NCI-H146 treated with DMSO at 0.1 percent for 48 hours (cell line): ENCODE measurements at regions not wholly inside any gene's neighbourhood (a gene's known extent, or its start where the extent isn't known, plus 50 kb on each side); places are given as distances from the start of the nearest gene placed in this dataset.
"Not testable (repeated sequence)": the region's sequence is repeated elsewhere in the genome, so short reads cannot be mapped to it uniquely, and the experiment has no call there.

Experiments used
- DNase-seq: peaks from one replicate; lab custom pipeline; 2025; ENCODE audit not compliant: unreplicated experiment; lab: John Stamatoyannopoulos, UW

DNA sequence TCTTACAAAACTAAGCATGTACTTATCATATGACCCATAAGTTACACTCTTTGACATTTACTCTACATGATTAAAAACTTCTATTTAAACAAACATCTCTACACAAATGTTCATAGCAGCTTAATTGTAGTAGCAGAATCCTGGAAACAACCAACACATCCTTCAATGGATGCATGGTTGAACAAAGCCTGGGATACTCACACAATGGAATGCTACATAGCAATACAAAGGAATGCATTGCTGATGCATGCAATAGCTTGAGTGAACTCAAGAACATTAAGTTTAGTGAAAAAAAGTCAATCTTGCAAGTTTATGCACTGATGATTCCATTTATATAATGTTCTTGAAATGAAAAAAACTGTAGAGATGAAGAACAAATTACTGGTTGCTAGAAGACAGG, 686.9 kb downstream of the LRRIQ3 start:
- no peak for DNase-seq

DNA sequence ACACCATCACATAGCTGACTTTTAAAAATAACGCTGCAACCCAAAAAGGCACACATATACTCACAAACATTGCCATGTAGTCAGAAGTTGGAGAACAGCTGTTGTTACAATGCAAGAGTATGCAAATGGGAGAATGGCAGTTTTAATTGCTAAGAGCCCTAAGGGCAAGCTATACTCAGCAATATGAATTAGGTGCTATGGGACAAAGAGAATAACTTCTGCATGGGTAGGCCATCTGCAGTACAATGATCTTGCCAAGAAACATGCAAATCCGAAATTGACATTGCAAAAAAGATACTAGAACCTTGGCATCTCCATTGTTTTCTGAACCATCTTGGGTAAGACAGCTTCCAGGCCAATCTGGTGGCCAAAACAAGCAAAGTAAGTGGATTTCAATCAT, 697.8 kb downstream of the LRRIQ3 start:
- DNase-seq: no peak

DNA sequence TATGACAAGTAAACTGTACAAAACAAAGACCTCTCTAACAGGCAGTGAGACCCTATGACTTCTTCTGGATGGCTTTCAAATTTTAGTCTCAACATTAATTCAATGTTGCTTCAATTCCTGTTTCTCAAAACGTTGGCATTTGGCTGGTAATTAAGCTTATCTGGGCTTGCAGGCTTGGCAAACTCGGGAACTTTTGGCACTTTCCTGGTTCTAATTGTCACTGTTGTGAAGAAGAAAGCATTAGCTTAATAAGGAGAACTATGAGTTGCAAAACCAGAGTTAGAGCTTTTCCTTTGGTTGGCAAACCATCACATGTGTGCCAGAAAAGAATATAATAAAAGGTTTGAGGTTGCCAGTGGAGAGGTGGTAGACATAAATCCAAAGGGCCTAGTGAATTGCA, 698.3 kb downstream of the LRRIQ3 start:
- no peak for DNase-seq

DNA sequence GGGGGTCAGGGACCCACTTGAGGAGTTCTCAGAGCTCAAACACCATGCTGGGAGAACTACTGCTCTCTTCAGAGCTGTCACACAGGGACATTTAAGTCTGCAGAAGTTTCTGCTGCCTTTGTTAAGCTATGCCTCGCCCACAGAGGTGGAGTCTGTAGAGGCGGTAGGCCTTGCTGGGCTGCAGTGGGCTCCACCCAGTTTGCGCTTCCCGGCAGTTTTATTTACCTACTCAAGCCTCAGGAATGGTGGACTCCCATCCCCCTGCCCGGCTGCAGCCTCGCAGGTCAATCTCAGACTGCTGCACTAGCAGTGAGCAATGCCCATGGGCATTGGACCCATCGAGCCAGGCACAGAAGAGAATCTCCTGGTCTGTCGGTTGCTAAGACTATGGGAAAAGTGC, 706.4 kb downstream of the LRRIQ3 start:
- no peak for DNase-seq

DNA sequence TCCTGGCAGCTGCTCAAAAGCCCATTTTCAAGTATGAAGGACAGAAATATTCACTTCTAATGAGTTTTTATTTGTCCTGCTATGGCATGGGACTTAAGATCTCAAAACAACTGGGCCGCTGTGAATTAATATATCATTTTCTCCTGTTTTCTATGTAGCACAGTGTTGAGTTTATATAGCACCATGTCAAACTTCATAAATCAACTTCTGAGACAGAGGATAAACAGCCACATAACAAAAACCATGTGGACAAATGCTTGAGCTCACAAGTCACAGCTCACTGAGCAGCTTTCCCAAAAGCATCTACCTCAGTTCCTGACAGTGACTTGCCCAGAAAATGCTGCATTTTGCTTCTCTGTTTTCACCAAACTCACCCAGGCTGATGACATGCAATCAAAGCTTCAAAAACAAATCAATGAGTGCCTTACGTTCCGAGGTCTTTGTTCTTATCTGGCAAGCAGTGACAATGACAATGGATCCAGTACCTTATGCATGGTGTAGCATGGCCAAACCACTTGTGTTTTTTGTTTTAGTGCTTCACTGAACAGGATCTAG, 722.6 kb downstream of the LRRIQ3 start:
- DNase-seq: no peak

DNA sequence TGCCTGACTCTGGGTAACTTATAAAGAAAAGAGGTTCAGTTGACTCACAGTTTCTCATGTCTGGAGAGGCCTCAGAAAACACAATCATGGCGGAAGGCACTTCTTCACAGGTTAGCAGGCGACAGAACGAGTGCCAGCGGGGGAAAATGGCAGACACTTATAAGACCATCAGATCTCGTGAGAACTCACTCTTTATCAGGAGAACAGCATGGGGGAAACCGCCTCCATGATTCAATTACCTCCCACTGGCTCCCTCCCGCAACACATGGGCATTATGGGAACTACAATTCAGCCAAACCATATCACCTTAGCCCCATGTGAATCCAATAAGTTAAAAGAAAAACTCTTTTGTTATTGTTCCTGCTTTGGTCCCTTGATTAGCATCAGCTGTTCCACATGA, 725.2 kb downstream of the LRRIQ3 start:
- DNase-seq: no peak

DNA sequence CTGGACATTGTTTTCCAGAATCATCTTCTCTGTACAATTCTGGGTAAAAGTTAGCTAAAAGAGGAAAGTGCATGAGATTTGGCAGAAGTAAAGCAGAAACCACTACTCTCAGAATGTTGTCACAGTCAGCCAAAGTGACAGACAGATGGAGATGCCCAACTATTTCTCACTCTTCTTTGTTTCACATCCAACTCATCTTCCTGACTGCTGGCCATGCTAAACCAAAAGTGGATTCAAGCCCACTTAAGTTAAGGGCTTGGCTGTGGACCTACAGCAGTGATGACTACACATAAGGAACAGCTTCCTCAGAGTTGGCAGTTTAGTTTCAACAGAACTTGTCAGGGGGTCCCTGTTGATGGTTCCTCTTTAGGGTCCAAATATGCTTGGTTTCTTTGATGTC, 730.2 kb downstream of the LRRIQ3 start:
- DNase-seq: no peak

DNA sequence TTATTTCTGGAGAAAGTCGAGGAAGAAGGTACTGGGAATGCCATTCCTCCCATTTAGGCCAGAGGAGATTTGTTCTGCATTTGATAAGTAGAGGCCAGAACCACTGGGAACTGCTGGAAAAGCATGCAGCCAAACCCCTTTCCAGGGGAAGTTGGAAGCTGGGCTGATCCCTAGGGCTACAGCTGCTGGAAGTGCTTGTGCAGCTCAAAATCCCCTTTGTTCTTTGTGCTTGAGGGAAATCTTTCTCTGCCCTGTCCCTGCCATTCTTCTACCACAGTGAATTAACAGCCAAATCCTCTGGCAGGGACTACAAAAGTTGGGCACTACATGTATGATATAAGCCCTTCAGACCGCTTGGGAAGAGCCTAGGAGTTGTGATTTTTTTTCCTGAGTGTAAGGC, 734.1 kb downstream of the LRRIQ3 start:
- no peak for DNase-seq

DNA sequence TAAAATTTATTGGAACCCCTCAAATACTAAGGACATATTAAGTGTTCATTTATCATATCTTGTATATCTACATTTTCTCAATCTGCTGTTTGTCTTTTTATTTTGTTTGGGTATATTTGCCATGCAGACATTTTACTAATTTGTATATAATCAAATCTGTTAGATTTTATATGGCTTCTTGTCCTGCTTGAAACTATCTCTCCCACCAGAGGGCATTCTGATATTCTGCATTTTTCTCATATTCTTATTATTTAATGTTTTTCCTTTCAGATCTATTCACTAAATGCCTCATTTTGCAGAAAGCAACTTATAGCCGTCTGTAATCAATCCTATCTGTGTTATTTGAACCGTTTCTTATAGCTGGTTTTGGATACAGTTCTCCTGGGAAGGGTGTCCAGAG, 745.5 kb downstream of the LRRIQ3 start:
- DNase-seq: no peak

DNA sequence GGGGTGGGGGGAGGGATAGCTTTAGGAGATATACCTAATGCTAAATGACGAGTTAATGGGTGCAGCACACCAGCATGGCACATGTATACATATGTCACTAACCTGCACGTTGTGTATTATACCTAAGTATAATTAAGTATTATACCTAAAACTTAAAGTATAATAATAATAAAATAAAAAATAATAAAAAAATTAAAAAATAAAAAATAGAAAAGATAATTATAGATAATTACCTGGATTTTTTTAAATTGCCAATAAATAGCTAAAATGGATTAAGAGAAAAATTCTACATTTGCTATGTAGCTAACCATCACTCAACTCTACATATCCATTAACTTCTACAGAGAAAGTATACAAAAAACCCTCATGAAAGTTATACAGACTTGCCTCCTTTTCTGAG, 747.3 kb downstream of the LRRIQ3 start:
- not testable (repeated sequence) for DNase-seq

DNA sequence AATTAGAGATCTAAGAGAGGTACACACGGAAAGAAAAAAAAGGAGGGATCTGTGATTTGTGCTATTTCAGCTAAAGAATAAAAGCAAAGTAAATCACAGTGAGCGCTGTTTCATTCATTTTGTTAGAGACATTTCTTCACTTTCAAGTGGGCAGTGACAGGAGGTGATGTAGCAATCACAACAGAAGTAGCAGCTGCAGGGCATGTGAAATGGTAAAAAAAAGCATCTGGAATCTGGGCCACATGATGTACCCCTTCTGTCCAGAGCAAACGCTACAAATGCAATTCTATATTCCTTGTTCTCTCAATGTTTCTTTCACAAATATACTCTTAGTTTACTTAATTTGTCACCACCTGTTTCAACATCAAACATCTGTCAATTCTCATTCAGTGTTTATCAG, 786.5 kb downstream of the LRRIQ3 start:
- peak; percentile 6 for DNase-seq

DNA sequence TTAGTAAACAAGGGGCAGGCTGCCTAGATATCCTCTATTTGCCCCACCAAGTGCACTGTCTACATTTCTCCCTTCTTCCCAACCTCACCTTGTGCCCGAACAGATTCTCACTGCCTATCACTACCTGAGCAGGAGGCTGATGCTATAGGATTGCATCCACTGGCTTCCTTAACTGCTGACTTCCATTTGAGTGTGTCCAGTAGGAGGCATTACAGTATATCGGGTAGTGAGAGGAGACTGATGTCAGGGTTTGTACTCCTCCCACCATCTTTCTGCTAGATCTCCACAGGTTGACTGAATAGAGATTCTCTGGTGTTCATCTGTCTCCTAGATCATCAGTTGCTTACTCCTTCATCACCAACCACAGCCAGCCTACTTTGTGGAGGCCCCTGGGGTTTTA, 796.3 kb downstream of the LRRIQ3 start:
- DNase-seq: peak; percentile 42

DNA sequence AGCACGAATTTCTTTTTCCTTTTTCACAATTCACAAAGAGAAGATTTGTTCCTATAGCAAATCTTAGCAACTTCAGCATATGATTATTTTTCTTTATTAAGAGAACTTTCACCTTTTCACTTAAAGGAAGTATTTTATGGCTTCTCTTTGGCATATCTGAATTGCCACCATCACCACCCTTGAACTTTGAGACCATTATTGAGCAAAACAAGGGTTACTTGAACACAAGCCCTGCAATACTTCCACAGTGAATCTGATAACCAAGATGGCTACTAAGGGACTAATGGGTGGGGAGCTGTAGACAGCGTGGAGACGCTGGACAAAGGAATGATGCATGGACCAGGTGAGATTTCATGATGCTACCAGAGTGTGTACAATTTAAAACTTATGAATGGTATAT, 815.0 kb downstream of the LRRIQ3 start:
- DNase-seq: no peak

DNA sequence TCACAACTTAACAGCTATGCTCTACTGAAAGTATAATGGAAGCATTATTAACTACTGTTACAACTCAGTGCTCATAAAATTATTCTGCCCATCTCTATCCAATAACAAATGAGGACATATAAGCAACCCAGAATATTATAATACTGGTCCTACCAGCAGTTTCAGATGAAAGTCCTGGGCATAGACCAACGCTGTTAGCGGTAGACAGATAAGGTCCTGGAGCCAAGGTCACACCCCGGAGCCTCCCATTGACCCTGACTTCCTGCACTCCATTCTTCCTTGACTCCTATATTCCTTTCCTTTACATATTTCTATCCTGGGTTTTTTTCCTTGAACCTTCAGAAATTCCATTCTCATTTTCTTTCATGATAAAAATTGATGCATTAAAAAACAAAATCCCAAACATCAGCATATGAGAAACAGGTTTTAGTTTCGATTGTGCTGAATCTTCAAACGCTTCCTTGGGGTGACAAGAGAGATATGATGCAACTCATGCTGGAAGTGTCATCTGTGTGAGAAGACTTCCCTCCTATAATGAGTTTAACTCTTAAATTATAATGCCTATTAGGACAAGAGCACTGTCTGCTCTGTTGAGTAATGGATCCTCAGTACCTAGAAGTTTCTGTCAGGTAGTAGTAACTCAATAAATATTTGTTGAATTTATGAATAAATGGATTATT, 831.1 kb downstream of the LRRIQ3 start:
- DNase-seq: no peak

DNA sequence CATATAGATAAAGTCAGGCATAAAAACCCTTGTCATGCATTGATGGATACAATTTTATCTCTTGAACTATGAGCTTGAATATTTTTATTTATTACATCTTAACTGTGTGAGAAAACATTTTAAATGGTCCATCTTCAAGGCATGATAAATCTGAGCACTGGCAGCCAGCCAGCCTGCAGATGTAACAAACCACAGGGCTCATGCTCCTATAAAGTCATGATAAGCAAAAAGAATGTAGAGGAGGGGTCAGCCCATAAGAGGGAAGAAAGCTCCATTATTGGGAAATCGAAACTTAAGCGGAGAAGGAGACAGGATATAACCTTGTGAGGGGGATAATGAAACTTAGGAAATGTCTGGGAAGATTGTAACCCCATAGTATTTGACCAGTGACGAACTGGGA, 839.0 kb downstream of the LRRIQ3 start:
- peak; percentile 59 for DNase-seq

DNA sequence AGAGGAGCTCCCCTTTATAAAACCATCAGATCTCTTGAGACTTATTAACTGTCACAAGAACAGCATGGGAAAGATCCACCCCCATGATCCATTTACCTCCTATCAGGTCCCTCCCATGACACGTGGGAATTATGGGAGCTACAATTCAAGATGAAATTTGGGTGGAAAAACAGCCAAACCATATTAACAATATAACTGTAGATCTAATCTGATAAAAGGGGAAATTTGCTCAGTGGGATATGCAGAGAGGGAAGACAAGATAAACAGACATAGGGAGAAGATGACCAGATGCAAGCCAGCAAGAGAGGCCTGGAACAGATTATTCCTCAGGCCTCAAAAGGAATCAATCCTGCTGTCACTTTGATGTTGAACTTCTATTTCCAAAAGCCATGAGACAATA, 841.5 kb downstream of the LRRIQ3 start:
- no peak for DNase-seq

DNA sequence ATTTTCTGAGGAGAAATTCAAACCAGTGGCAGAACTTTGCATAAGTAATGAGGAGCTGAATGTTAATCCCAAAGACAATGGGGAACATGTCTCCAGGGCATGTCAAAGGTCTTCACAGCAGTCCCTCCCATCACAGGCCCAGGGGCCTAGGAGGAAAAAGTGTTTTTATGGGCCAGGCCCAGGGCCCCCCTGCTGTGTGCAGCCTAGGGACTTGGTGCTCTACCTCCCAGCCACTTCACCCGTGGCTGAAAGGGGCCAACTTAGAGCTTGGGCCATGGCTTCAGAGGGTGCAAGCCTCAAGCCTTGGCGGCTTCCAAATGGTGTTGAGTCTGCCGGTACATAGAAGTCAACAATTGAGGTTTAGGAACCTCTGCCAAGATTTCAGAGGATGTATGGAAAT, 854.0 kb downstream of the LRRIQ3 start:
- no peak for DNase-seq

DNA sequence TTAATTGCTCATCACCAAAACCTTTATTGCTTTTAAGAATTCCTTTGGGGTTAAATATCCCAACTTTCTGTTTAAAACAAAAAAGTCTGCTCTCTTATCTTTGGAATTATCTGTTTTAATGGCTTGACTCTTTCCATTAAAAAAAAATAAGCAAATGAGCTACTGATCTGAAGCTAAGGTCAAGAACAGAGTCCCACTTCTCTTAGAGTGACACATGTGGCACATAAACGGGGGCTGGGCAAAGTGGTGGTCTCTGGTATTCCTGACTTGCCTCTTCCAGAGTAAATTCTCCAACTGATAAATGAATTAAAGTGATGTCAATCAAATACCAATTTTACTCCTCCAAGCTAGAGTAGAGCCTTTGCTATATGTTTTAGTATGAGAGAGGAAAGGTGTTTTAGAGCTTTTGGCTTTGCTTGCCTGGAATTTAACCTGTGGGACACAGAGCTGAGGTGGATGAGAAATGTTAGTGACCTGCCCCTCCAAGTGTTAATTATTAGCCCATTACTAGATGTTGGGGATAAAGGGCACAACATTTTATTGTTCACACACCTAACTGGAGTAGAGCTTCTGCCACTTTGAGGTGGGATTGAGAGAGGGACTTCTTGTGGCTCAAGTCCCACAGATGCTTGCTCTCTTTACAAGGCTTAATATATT, 864.0 kb downstream of the LRRIQ3 start:
- no peak for DNase-seq

DNA sequence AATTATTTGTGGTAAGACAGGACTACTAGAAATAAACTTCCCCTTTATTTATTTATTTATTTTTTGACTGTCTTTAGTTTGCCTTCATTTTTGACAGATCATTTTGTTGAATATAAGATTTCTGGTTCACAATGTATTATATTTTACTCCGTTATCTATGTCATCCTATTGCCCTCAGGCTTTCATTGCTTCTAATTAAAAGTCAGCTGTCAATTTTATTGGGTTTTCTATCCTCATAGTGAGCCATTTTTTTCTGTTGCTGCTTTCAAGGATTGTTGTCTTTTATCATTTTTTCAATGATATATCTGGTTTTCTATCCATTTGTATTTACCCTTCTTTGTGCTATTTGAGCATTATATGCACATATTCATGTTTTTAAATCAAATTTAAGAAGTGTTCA, 866.2 kb downstream of the LRRIQ3 start:
- no peak for DNase-seq

DNA sequence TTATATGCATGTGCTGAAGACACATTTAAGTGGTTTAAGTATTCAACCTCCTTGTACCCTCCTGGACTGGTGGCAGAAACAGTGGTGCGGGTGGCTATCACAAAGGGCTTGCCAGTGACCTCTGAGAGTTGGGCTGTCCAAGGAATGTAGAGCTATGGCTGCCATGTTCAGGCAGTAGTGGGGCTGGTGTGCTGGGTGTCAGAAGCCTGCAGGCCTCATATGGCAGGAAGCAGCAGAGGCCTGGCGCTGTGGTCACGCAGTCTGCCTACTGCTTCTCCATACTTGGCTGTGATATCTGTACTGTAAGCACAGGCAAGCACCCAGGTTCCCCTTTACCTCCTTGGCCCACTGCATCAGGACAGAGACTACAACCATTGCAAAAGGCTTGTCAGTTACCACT, 870.0 kb downstream of the LRRIQ3 start:
- no peak for DNase-seq

DNA sequence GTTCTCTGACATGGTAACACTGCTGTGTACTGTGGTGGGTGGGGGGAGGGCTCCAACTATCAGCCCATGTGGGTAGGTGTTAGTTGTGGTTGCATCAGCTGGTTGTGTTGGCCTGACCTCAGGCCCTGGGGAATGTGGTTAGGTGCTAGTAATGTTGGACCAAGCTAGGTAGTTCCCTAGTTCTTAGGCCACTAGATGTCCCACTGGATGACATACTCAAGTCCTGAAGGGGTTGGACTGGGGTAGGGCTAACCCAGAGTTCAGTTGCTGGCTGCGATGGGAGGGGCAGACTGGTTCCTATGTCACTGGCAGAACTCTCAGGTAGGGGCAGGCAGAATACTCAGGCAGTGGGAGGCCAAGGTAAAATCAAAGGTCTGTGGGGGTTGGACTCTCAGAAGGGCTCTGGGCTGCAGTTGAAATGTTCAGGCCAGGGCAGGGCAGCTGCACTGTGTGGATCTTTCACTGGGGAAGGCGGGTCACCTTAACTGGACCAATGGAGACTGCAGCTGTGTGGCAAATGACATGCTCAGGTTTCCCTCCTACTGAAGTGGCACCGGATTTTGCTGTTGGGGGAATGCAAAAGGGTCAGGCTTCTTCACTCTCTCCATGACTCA, 870.7 kb downstream of the LRRIQ3 start:
- no peak for DNase-seq

DNA sequence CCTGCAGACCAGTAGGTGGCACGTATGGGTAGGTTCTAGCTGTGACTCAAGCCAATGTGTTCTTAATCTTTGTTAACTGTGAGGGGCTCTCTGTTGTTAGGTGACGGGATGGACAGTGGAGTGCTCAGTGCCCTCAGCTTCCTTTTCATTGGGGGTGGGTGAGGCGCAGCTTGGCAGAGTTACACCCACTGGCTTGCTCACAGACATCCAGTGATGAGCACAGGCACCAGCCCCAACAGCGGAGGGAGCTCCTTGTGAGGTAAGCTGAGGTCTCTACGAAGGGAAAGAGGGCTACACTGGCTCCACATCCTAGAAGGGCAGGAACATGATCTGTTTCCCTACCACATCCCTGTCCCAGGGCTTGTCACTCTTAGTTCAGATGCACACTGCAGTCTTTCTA, 871.3 kb downstream of the LRRIQ3 start:
- DNase-seq: no peak
